Common myeloid progenitor, CD34-positive (primary cell): ENCODE measurements at regions not wholly inside any gene's neighbourhood (a gene's known extent, or its start where the extent isn't known, plus 50 kb on each side); places are given as distances from the start of the nearest gene placed in this dataset.

Experiments used
- CTCF ChIA-PET: fragments of 350-600 bp; sonication (Branson Sonifier 250); formaldehyde crosslinking; loops from one replicate; lab custom pipeline; 2021; ENCODE audit warnings: antibody characterized with exemption; lab: Charles Lee
- POLR2A ChIA-PET: fragments of 350-600 bp; sonication (Branson Sonifier 250); formaldehyde crosslinking; loops from one replicate; lab custom pipeline; 2021; ENCODE audit warnings: antibody characterized with exemption; lab: Charles Lee
- DNase-seq, 3 donors: peaks; one replicate each; pipeline versions ENCODE4 v3.0.0 to v3.0.0-alpha.2; 2013
- H3K27ac ChIP-seq, 2 experiments: 1 replicate in 1 of 2; 2 replicates in 1 of 2; pipeline ENCODE4 v1.7.0; 2013; ENCODE audit warnings: inconsistent platforms in 2 of 2, low read length in 2 of 2, mild to moderate bottlenecking in 2 of 2, low read depth in 1 of 2, moderate library complexity in 1 of 2; ENCODE audit not compliant: severe bottlenecking in 2 of 2, insufficient read depth in 1 of 2, poor library complexity in 1 of 2
- H3K27me3 ChIP-seq, 5 experiments: replicated peaks in 2 of 5; 1 replicate in 3 of 5; 2 replicates in 2 of 5; pipeline versions ENCODE4 v1.6.1 to v1.7.0; 2013; ENCODE audit warnings: low read length in 4 of 5, mild to moderate bottlenecking in 2 of 5, moderate library complexity in 2 of 5, inconsistent platforms in 1 of 5; ENCODE audit not compliant: insufficient read depth in 5 of 5, control insufficient read depth in 4 of 5
- H3K36me3 ChIP-seq, 4 experiments: 1 replicate in 2 of 4; 2 replicates in 2 of 4; pipeline versions ENCODE4 v1.6.1 to v1.7.0; 2013; ENCODE audit warnings: low read length in 3 of 4, control low read depth in 1 of 4, mild to moderate bottlenecking in 1 of 4; ENCODE audit not compliant: control insufficient read depth in 4 of 4, insufficient read depth in 4 of 4
- H3K4me1 ChIP-seq, 4 experiments: 1 replicate in 3 of 4; 2 replicates in 1 of 4; pipeline versions ENCODE4 v1.6.1 to v1.7.1; 2013; ENCODE audit warnings: low read length in 3 of 4, mild to moderate bottlenecking in 3 of 4, control low read depth in 1 of 4, inconsistent platforms in 1 of 4, moderate library complexity in 1 of 4; ENCODE audit not compliant: control insufficient read depth in 4 of 4, insufficient read depth in 4 of 4; ENCODE audit errors: control extremely low read depth in 1 of 4
- H3K4me3 ChIP-seq, 7 experiments: 1 replicate in 4 of 7; 2 replicates in 3 of 7; pipeline versions ENCODE4 v1.5.1 to v1.7.0; 2013; ENCODE audit warnings: mild to moderate bottlenecking in 7 of 7, low read length in 6 of 7, moderate library complexity in 6 of 7, inconsistent platforms in 2 of 7, low read depth in 2 of 7, control low read depth in 1 of 7; ENCODE audit not compliant: insufficient read depth in 4 of 7, control insufficient read depth in 1 of 7; ENCODE audit errors: extremely low read depth in 1 of 7
- H3K9me3 ChIP-seq, 5 experiments: 1 replicate in 4 of 5; 2 replicates in 1 of 5; pipeline versions ENCODE4 v1.6.1 to v1.7.1; 2013; ENCODE audit warnings: low read length in 4 of 5, mild to moderate bottlenecking in 2 of 5, inconsistent platforms in 1 of 5, low read depth in 1 of 5, moderate library complexity in 1 of 5; ENCODE audit not compliant: control insufficient read depth in 4 of 5, insufficient read depth in 2 of 5; ENCODE audit errors: control extremely low read depth in 1 of 5
- WGBS: methylation state at CpG from one replicate; pipeline ENCODE4 v1.1.5; 2013; ENCODE audit not compliant: insufficient coverage; 5-methylcytosine and 5-hydroxymethylcytosine counted together

DNA sequence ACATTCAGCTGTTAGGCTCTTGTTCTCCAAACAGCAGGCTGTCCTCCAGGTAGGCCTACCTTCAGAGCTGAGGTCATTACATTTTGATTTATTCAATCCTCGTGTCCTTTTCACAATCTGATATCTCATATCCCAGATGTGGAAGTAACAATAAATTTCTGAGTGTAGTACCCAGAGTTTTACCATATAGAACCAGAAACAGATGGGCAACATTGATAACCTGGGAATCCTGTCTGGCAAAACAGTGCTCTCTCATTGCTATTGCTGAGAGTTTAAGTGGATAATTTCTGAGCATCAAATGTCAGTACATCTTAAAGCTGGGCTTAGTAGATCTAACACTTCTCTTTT is 1007.8 kb downstream of the REEP3 start:
- WGBS = no CpG with 5 or more reads among the region's 1 CpG
- Histone ChIP-seq H3K36me3 (no peaks in the 10 kb centered on the region), H3K27me3 (no peaks in the 10 kb centered on the region), H3K27ac (no peak overlapping the region), H3K9me3 (no peaks in the 10 kb centered on the region), H3K4me1 (peaks cover 0 to 11% (median 2%) of the 10 kb centered on the region in 4 experiments), H3K4me3 (no peak overlapping the region)
- DNase-seq = peak in 1 of 3 donors; percentile 42
- CTCF ChIA-PET = no interaction called here
- POLR2A ChIA-PET = no interaction called here

DNA sequence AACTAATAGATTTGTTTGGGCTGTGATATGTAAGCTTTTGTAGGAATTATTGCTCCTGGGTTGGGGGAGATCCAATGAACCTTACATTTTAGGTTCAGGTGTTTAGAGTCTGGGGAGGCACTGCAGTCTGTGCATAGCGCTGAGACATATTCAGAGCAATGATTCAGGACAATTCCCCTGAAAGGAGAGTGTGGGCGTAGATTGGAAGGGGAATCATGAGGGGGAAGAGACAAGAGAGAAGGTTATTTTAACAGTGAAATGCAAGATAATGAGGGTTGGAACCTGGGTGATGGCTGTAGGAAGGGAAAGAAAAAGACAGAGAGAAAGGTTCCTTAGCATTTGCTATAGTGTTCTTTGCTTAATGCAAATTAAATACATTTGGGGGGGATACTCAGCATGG is 1013.4 kb downstream of the REEP3 start:
- DNase-seq = no peak
- Histone ChIP-seq H3K4me3 (no peak overlapping the region), H3K4me1 (peaks cover 0 to 4% (median 0%) of the 10 kb centered on the region in 4 experiments), H3K36me3 (no peaks in the 10 kb centered on the region), H3K27ac (no peak overlapping the region), H3K27me3 (no peaks in the 10 kb centered on the region), H3K9me3 (no peaks in the 10 kb centered on the region)
- POLR2A ChIA-PET = no interaction called here
- CTCF ChIA-PET = no interaction called here
- WGBS = 100% methylated on average over 2 of the region's 2 CpGs

DNA sequence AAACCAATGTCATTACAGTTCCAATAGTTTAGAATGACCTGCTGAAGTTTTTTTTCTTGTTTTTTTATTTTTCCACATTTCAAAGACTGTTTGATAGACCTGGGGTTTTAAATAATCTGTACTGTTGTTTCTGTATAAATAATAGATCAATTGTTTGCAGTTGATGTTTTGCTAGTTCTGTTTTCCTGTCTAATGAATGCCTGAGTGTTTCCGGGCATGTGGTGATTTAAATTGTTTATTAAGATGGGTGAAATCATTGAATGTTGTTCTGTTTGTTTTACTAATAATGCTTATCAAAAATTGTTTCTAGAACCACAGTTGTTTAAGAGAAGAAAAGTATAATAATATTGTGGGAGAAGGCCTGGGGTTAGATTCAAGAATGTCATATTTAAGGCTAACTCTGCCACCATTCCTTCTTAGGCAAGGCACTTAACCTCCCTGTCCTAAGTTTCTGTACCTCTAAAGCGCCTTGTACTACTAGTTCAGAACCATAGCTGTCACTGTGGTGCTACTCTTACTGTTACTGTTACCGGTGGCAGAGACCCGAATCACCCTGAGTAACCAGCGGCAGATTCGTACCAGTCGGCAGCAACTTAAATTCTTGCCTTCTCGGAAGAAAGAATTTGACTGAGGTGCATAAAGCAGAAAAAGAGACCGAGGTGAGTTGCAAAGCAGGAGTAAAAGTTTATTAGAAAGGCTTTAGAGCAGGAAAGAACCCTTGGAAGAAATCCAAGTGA is 1014.1 kb downstream of the REEP3 start:
- Histone ChIP-seq H3K4me1 (peaks cover 0 to 4% (median 0%) of the 10 kb centered on the region in 4 experiments), H3K27ac (no peak overlapping the region), H3K4me3 (no peak overlapping the region), H3K9me3 (no peaks in the 10 kb centered on the region), H3K27me3 (no peaks in the 10 kb centered on the region), H3K36me3 (no peaks in the 10 kb centered on the region)
- DNase-seq = no peak
- ChIA-PET POLR2A (no interaction called here), CTCF (no interaction called here)
- 91% methylated on average over 8 of the region's 9 CpGs for WGBS

DNA sequence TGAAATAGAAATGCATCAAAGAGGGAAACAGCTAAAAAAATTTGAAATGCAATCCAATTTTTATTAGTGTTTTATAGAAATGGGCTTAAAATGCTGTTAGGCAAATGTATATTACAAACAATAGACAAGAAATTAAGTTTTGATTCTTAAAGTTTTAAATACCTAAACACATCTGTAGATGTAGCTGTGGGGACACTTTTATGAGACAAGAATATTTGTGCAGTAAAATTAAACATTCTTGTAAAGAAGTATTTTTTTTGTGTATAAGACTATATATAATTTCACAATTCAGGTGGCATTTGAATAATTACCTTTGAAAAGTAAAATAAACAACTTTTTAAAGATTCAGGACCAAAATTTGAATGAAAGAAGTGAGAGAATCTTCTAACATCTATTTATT is 1015.9 kb downstream of the REEP3 start:
- H3K4me3 ChIP-seq = no peak overlapping the region
- no peaks in the 10 kb centered on the region for H3K36me3 ChIP-seq
- H3K27ac ChIP-seq = no peak overlapping the region
- no peaks in the 10 kb centered on the region for H3K9me3 ChIP-seq
- CTCF ChIA-PET = no interaction called here
- H3K4me1 ChIP-seq = no peaks in the 10 kb centered on the region
- no peak for DNase-seq
- POLR2A ChIA-PET = no interaction called here
- no peaks in the 10 kb centered on the region for H3K27me3 ChIP-seq

DNA sequence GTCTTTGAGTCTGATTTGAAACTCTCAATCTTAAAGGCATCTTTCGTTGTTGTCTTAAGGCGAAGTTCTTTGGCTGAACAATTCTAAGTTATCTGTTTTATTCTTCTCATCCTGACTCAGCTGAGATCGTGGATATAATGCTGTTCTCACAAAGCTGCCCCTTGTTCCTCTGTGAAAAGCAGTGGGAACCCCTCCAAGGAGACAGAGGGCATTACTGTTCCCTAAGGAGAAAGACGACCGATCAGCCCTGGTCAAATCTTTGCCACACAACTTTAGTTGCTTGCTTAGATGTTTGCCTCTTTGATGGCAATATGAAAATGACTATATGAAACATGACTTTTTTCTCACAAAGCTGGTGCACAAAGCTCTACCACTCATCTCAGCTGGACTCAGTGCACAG is 1016.7 kb downstream of the REEP3 start:
- ChIA-PET POLR2A (no interaction called here), CTCF (no interaction called here)
- WGBS = 96% methylated on average over 5 of the region's 5 CpGs
- no peaks in the 10 kb centered on the region for H3K27me3 ChIP-seq
- H3K27ac ChIP-seq = no peak overlapping the region
- no peaks in the 10 kb centered on the region for H3K4me1 ChIP-seq
- no peaks in the 10 kb centered on the region for H3K36me3 ChIP-seq
- no peak overlapping the region for H3K4me3 ChIP-seq
- no peak for DNase-seq
- no peaks in the 10 kb centered on the region for H3K9me3 ChIP-seq

DNA sequence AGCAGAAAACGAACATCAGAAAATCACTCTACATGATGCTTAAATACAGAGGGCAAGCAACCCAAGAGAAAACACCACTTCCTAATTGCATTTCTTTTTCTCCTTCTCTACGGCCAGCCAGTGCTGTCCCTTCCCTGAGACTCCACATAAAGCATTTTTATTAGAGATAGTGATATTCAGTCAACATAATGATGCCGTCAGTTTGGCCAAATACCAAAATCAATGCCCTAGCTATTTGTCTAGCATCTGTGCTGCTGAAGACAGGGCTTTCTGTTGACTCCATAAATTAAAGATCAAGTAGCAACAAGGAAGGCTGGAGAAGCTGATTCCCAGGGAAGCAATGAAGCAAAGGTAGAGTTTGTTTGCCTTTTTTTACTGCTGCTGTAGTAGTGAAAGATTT is 1024.9 kb downstream of the REEP3 start:
- ChIA-PET CTCF (interaction anchor here (1.4 kb wide), 1 partner anchor 115 kb away, joined by 3 read pairs; no protein-coding TSS in a partner anchor), POLR2A (no interaction called here)
- Histone ChIP-seq H3K27me3 (no peaks in the 10 kb centered on the region), H3K4me3 (no peak overlapping the region), H3K4me1 (no peaks in the 10 kb centered on the region), H3K36me3 (no peaks in the 10 kb centered on the region), H3K27ac (no peak overlapping the region), H3K9me3 (no peaks in the 10 kb centered on the region)
- no CpG with 5 or more reads among the region's 3 CpGs for WGBS
- no peak for DNase-seq

DNA sequence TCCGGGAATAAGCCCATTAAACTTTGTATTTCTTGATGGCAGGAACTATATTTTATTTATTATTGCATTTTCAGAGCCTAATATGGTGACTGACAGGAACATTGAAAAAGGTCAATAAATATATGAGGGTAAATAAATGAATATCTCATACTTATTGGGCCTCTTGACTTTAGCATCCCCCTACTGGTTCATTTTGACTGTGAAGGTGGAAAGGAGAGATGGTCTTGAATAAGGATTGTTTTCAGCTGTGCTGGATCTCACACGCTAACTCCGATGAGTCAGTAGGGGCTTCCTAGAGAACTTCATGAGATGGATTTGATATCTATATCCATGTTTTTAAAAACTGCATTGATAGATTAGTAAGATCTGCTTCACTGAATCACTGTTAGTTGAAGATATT is 1026.0 kb downstream of the REEP3 start:
- no peak for DNase-seq
- Histone ChIP-seq H3K27ac (no peak overlapping the region), H3K4me1 (no peaks in the 10 kb centered on the region), H3K27me3 (no peaks in the 10 kb centered on the region), H3K9me3 (no peaks in the 10 kb centered on the region), H3K4me3 (no peak overlapping the region), H3K36me3 (no peaks in the 10 kb centered on the region)
- ChIA-PET CTCF (interaction anchor here (1.4 kb wide), 1 partner anchor 116 kb away, joined by 3 read pairs; no protein-coding TSS in a partner anchor), POLR2A (no interaction called here)
- no CpG with 5 or more reads among the region's 3 CpGs for WGBS
